Aorta (tissue), 5 donors: ENCODE measurements at regions not wholly inside any gene's neighbourhood (a gene's known extent, or its start where the extent isn't known, plus 50 kb on each side); places are given as distances from the start of the nearest gene placed in this dataset.

Experiments used
- ATAC-seq: fragments of 200-7000 bp; cut with Tn5 transposase; one replicate; pipeline ENCODE4 v1.9.1; 2022; ENCODE audit warnings: moderate library complexity; ENCODE audit not compliant: low FRiP score
- DNase-seq, 2 donors: peaks; one replicate each; pipeline ENCODE4 v3.0.0-alpha.2; 2020
- H3K27ac ChIP-seq, 2 donors: one replicate each; pipeline ENCODE4 v1.5.1; 2013; ENCODE audit warnings: low read length in 2 of 2, mild to moderate bottlenecking in 2 of 2, moderate library complexity in 2 of 2, control low read depth in 1 of 2, inconsistent platforms in 1 of 2, low read depth in 1 of 2
- H3K27me3 ChIP-seq, 2 donors: one replicate each; pipeline ENCODE4 v1.6.1; 2013; ENCODE audit warnings: control low read depth in 1 of 2, low read length in 1 of 2, mild to moderate bottlenecking in 1 of 2, moderate library complexity in 1 of 2; ENCODE audit not compliant: insufficient read depth in 2 of 2, control insufficient read depth in 1 of 2
- H3K36me3 ChIP-seq, 2 donors: one replicate each; pipeline ENCODE4 v1.6.1; 2013; ENCODE audit warnings: control low read depth in 1 of 2, low read length in 1 of 2, mild to moderate bottlenecking in 1 of 2; ENCODE audit not compliant: insufficient read depth in 2 of 2, control insufficient read depth in 1 of 2
- H3K4me1 ChIP-seq, 2 donors: one replicate each; pipeline ENCODE4 v1.6.1; 2013; ENCODE audit warnings: low read length in 2 of 2, control low read depth in 1 of 2, mild to moderate bottlenecking in 1 of 2, moderate library complexity in 1 of 2; ENCODE audit not compliant: insufficient read depth in 2 of 2, control insufficient read depth in 1 of 2
- H3K4me3 ChIP-seq, 2 donors: one replicate each; pipeline ENCODE4 v1.5.1; 2013; ENCODE audit warnings: low read length in 2 of 2, control low read depth in 1 of 2, mild to moderate bottlenecking in 1 of 2
- H3K9me3 ChIP-seq: one replicate; pipeline ENCODE4 v1.6.1; 2013; ENCODE audit warnings: mild to moderate bottlenecking, low read length; ENCODE audit not compliant: control insufficient read depth
- WGBS, 2 donors: extraction: QIAGEN DNeasy Blood & Tissue Kit; methylation state at CpG; one replicate each; pipeline ENCODE4 v1.1.7; 2013; 5-methylcytosine and 5-hydroxymethylcytosine counted together
- intact Hi-C, 2 donors: fragments of 100-400 bp; cut with DNase I; formaldehyde crosslinking; loops; one replicate each; pipeline versions ENCODE4 v1.14.2 to v1.15.0; 2022
- donor health status: healthy with polysubstance abuse.
- donor health status: Bipolar disorder and iron deficiency.
- donor health status: DM: no; HTN: no; CAD: no.
- donor health status: DM: no; HTN: no; CAD: no.
- donor health status: DM: yes; HTN: yes; CAD: no.

- Histone ChIP-seq H3K9me3 (no peaks in the 10 kb centered on the region), H3K4me1 (peaks cover 0 to 2% of the 10 kb centered on the region in 2 donors), H3K27ac (no peak overlapping the region), H3K27me3 (no peaks in the 10 kb centered on the region), H3K36me3 (no peaks in the 10 kb centered on the region), H3K4me3 (no peak overlapping the region)
- ATAC-seq (no peak), DNase-seq (no peak)
- WGBS, 2 donors: 87 to 89% methylated on average over 8 of the region's 8 CpGs
- intact Hi-C loops: no loop called here
These were observed 278.5 kb upstream of the TENM3 start for GRCh38 chr4:181964731-181965130.

- H3K36me3 ChIP-seq: no peaks in the 10 kb centered on the region
- intact Hi-C loops: no loop called here
- no peak overlapping the region for H3K4me3 ChIP-seq
- no peaks in the 10 kb centered on the region for H3K27me3 ChIP-seq
- no peak for DNase-seq
- no peak for ATAC-seq
- peaks cover 0 to 2% of the 10 kb centered on the region in 2 donors for H3K4me1 ChIP-seq
- no peak overlapping the region for H3K27ac ChIP-seq
- H3K9me3 ChIP-seq: no peaks in the 10 kb centered on the region
- 70 to 78% methylated on average over 1 of the region's 1 CpG for WGBS, 2 donors
These were observed 277.1 kb upstream of the TENM3 start for GRCh38 chr4:181966104-181966551.

- DNase-seq (no peak), ATAC-seq (no peak)
- intact Hi-C loops: no loop called here
- Histone ChIP-seq H3K4me1 (no peaks in the 10 kb centered on the region), H3K27ac (no peak overlapping the region), H3K9me3 (no peaks in the 10 kb centered on the region), H3K36me3 (no peaks in the 10 kb centered on the region), H3K27me3 (no peaks in the 10 kb centered on the region), H3K4me3 (no peak overlapping the region)
- 67 to 70% methylated on average over 3 of the region's 3 CpGs for WGBS, 2 donors
These were observed 275.8 kb upstream of the TENM3 start for GRCh38 chr4:181967401-181967800.

GRCh38 chr4:181968371-181968770 is 274.8 kb upstream of the TENM3 start:
- WGBS, 2 donors: 91 to 92% methylated on average over 6 of the region's 6 CpGs
- ATAC-seq: no peak
- H3K27ac ChIP-seq: no peak overlapping the region

GRCh38 chr4:181969151-181969550 is 274.1 kb upstream of the TENM3 start:
- H3K27me3 ChIP-seq: no peaks in the 10 kb centered on the region
- WGBS, 2 donors: 95 to 98% methylated on average over 5 of the region's 5 CpGs
- peaks cover 2% of the 10 kb centered on the region for H3K9me3 ChIP-seq
- intact Hi-C loops: no loop called here
- H3K36me3 ChIP-seq: no peaks in the 10 kb centered on the region
- no peak overlapping the region for H3K27ac ChIP-seq
- DNase-seq: no peak
- no peak overlapping the region for H3K4me3 ChIP-seq
- ATAC-seq: no peak
- H3K4me1 ChIP-seq: no peaks in the 10 kb centered on the region

More at GRCh38 chr4:181968371-181968770, 274.8 kb upstream of the TENM3 start:
- intact Hi-C loops: no loop called here
- Histone ChIP-seq H3K36me3 (no peaks in the 10 kb centered on the region), H3K27me3 (no peaks in the 10 kb centered on the region), H3K4me1 (no peaks in the 10 kb centered on the region), H3K9me3 (no peaks in the 10 kb centered on the region), H3K4me3 (no peak overlapping the region)
- DNase-seq: no peak

- DNase-seq: no peak
- intact Hi-C loops: no loop called here
- Histone ChIP-seq H3K4me1 (no peaks in the 10 kb centered on the region), H3K4me3 (no peak overlapping the region), H3K27ac (no peak overlapping the region), H3K9me3 (peaks cover 2% of the 10 kb centered on the region), H3K27me3 (no peaks in the 10 kb centered on the region), H3K36me3 (no peaks in the 10 kb centered on the region)
- no peak for ATAC-seq
- whole genome bisulfite sequencing, 2 donors: 51 to 61% methylated on average over 4 of the region's 4 CpGs
These were observed 272.8 kb upstream of the TENM3 start for GRCh38 chr4:181970366-181970765.

- Histone ChIP-seq H3K4me3 (no peak overlapping the region), H3K36me3 (no peaks in the 10 kb centered on the region), H3K9me3 (peaks cover 2% of the 10 kb centered on the region), H3K4me1 (no peaks in the 10 kb centered on the region), H3K27me3 (no peaks in the 10 kb centered on the region), H3K27ac (no peak overlapping the region)
- WGBS, 2 donors: 84 to 88% methylated on average over 4 of the region's 4 CpGs
- DNase-seq (no peak), ATAC-seq (no peak)
- intact Hi-C loops: no loop called here
These were observed 271.8 kb upstream of the TENM3 start for GRCh38 chr4:181971411-181971810.

- no peak overlapping the region for H3K4me3 ChIP-seq
- DNase-seq (no peak), ATAC-seq (no peak)
- intact Hi-C loops: no loop called here
- no peaks in the 10 kb centered on the region for H3K4me1 ChIP-seq
- H3K9me3 ChIP-seq: peaks cover 2% of the 10 kb centered on the region
- WGBS, 2 donors: 55 to 58% methylated on average over 3 of the region's 3 CpGs
- no peak overlapping the region for H3K27ac ChIP-seq
- no peaks in the 10 kb centered on the region for H3K36me3 ChIP-seq
- H3K27me3 ChIP-seq: no peaks in the 10 kb centered on the region
These were observed 271.2 kb upstream of the TENM3 start for GRCh38 chr4:181971973-181972372.

- Histone ChIP-seq H3K27me3 (no peaks in the 10 kb centered on the region), H3K36me3 (no peaks in the 10 kb centered on the region), H3K27ac (no peak overlapping the region), H3K4me1 (no peaks in the 10 kb centered on the region), H3K9me3 (peaks cover 2% of the 10 kb centered on the region), H3K4me3 (no peak overlapping the region)
- 86 to 89% methylated on average over 8 of the region's 8 CpGs for WGBS, 2 donors
- intact Hi-C loops: no loop called here
- DNase-seq: no peak
- ATAC-seq: no peak
These were observed 266.4 kb upstream of the TENM3 start for GRCh38 chr4:181976764-181977163.
